H1 (cell line): ENCODE measurements at regions not wholly inside any gene's neighbourhood (a gene's known extent, or its start where the extent isn't known, plus 50 kb on each side); places are given as distances from the start of the nearest gene placed in this dataset.

Experiments
- CTCF ChIA-PET: fragments of 300-600 bp; sonication (Branson Sonifier 250); formaldehyde crosslinking; loops from one replicate; lab custom pipeline; 2021; ENCODE audit not compliant: partially characterized antibody; lab: Charles Lee
- POLR2A ChIA-PET: fragments of 300-600 bp; sonication (Branson Sonifier 250); formaldehyde crosslinking; loops from one replicate; lab custom pipeline; 2021; ENCODE audit warnings: inconsistent platforms; ENCODE audit not compliant: partially characterized antibody; lab: Charles Lee
- DNase-seq, 2 experiments: peaks; one replicate each; pipeline versions ENCODE4 v3.0.0 to v3.0.0-alpha.2; 2010 to 2022; ENCODE audit warnings: low spot score in 2 of 2, low read depth in 1 of 2, mixed read lengths in 1 of 2
- FAIRE-seq: peaks from 2 replicates; lab custom pipeline; 2011; peaks lifted over from hg19 to GRCh38; lab: Jason Lieb, UNC
- H2AFZ ChIP-seq: 2 replicates; pipeline ENCODE4 v1.8.1; 2012; ENCODE audit warnings: low read length, inconsistent platforms
- H2AK5ac ChIP-seq: 2 replicates; pipeline ENCODE4 v1.6.1; 2013; ENCODE audit warnings: low read depth, low read length
- H2BK120ac ChIP-seq: replicated peaks from 2 replicates; pipeline ENCODE3; 2013; ENCODE audit warnings: low read depth, low read length, inconsistent platforms
- H2BK12ac ChIP-seq: 2 replicates; pipeline ENCODE4 v1.6.1; 2013; ENCODE audit warnings: low read depth, low read length
- H2BK15ac ChIP-seq: 2 replicates; pipeline ENCODE4 v1.6.1; 2013; ENCODE audit warnings: low read length
- H2BK20ac ChIP-seq: 2 replicates; pipeline ENCODE4 v1.6.1; 2013; ENCODE audit warnings: low read length
- H2BK5ac ChIP-seq: 2 replicates; pipeline ENCODE4 v1.6.1; 2013; ENCODE audit warnings: low read depth, low read length
- H3K14ac ChIP-seq: 2 replicates; pipeline ENCODE4 v1.6.1; 2013; ENCODE audit warnings: inconsistent platforms; ENCODE audit not compliant: insufficient read length
- H3K18ac ChIP-seq: 2 replicates; pipeline ENCODE4 v1.6.1; 2013; ENCODE audit warnings: low read length; ENCODE audit errors: extremely low read depth
- H3K23ac ChIP-seq: 2 replicates; pipeline ENCODE4 v1.6.1; 2013; ENCODE audit warnings: inconsistent platforms; ENCODE audit not compliant: insufficient read length
- H3K23me2 ChIP-seq: 2 replicates; pipeline ENCODE4 v1.6.1; 2013; ENCODE audit warnings: low read depth, low read length
- H3K27ac ChIP-seq: 2 replicates; pipeline ENCODE4 v1.6.1; 2011; ENCODE audit warnings: low read depth, low read length, inconsistent platforms
- H3K27me3 ChIP-seq, 4 experiments: replicated peaks in 1 of 4; 1 replicate in 1 of 4; 2 replicates in 3 of 4; pipeline versions ENCODE4 v1.6.1 to v1.8.1; 2011 to 2013; ENCODE audit warnings: low read length in 3 of 4, mild to moderate bottlenecking in 3 of 4, inconsistent platforms in 2 of 4, mixed read lengths in 2 of 4, moderate library complexity in 1 of 4; ENCODE audit not compliant: control insufficient read depth in 3 of 4, insufficient read depth in 3 of 4; ENCODE audit errors: extremely low read depth in 1 of 4
- H3K36me3 ChIP-seq, 4 experiments: 2 replicates each; pipeline versions ENCODE4 v1.6.1 to v1.8.1; 2011 to 2013; ENCODE audit warnings: mild to moderate bottlenecking in 4 of 4, low read length in 3 of 4, moderate library complexity in 2 of 4, control low read depth in 1 of 4, inconsistent platforms in 1 of 4; ENCODE audit not compliant: insufficient read depth in 4 of 4, control insufficient read depth in 2 of 4
- H3K4ac ChIP-seq: replicated peaks from 2 replicates; pipeline ENCODE3; 2013; ENCODE audit warnings: low read length, low read depth, mixed read lengths, inconsistent platforms; ENCODE audit not compliant: insufficient read length
- H3K4me1 ChIP-seq, 4 experiments: replicated peaks in 1 of 4; 1 replicate in 1 of 4; 2 replicates in 3 of 4; pipeline versions ENCODE4 v1.6.1 to v1.8.1; 2011 to 2013; ENCODE audit warnings: low read length in 3 of 4, inconsistent platforms in 2 of 4, mixed read lengths in 1 of 4; ENCODE audit not compliant: insufficient read depth in 4 of 4, control insufficient read depth in 3 of 4
- H3K4me2 ChIP-seq, 2 experiments: 2 replicates each; pipeline versions ENCODE4 v1.6.1 to v1.8.1; 2011 to 2013; ENCODE audit warnings: low read depth in 2 of 2, low read length in 2 of 2, control low read depth in 1 of 2, inconsistent platforms in 1 of 2, mild to moderate bottlenecking in 1 of 2; ENCODE audit not compliant: insufficient read depth in 1 of 2
- H3K4me3 ChIP-seq, 4 experiments: fragments of 200-600, 300-600 bp in 1 of 4; sonication (generic), shearing (Covaris generic), sonication (Bioruptor Twin) in 1 of 4; 2 replicates each; pipeline versions ENCODE4 v1.5.1 to v1.8.1; 2011 to 2016; ENCODE audit warnings: low read length in 4 of 4, low read depth in 3 of 4, control low read depth in 2 of 4, inconsistent platforms in 2 of 4, mild to moderate bottlenecking in 2 of 4, mixed read lengths in 1 of 4, moderate library complexity in 1 of 4; ENCODE audit not compliant: insufficient read depth in 2 of 4; ENCODE audit errors: extremely low read depth in 1 of 4
- H3K56ac ChIP-seq: replicated peaks from 2 replicates; pipeline ENCODE3; 2013; ENCODE audit warnings: low read depth, mild to moderate bottlenecking, mixed read lengths, low read length, inconsistent platforms; ENCODE audit not compliant: insufficient read length
- H3K79me1 ChIP-seq: 2 replicates; pipeline ENCODE4 v1.6.1; 2013; ENCODE audit warnings: low read depth, low read length, control low read depth
- H3K79me2 ChIP-seq, 2 experiments: 2 replicates each; pipeline versions ENCODE4 v1.6.1 to v1.8.1; 2012 to 2013; ENCODE audit warnings: low read length in 2 of 2, mild to moderate bottlenecking in 2 of 2, inconsistent platforms in 1 of 2; ENCODE audit not compliant: insufficient read depth in 2 of 2, control insufficient read depth in 1 of 2
- H3K9ac ChIP-seq, 4 experiments: replicated peaks in 1 of 4; 1 replicate in 1 of 4; 2 replicates in 3 of 4; pipeline versions ENCODE4 v1.6.1 to v1.8.1; 2011 to 2013; ENCODE audit warnings: low read depth in 3 of 4, low read length in 3 of 4, control low read depth in 2 of 4, mild to moderate bottlenecking in 2 of 4, moderate library complexity in 2 of 4, inconsistent platforms in 1 of 4; ENCODE audit errors: extremely low read depth in 1 of 4
- H3K9me3 ChIP-seq, 2 experiments: 2 replicates each; pipeline versions ENCODE4 v1.6.1 to v1.8.1; 2012 to 2013; ENCODE audit warnings: mild to moderate bottlenecking in 2 of 2, moderate library complexity in 2 of 2, control low read depth in 1 of 2, inconsistent platforms in 1 of 2, low read depth in 1 of 2, low read length in 1 of 2, mixed read lengths in 1 of 2; ENCODE audit not compliant: insufficient read depth in 2 of 2
- H4K20me1 ChIP-seq, 2 experiments: replicated peaks in 1 of 2; 2 replicates each; pipeline versions ENCODE3 to v1.8.1; 2011 to 2013; ENCODE audit warnings: inconsistent platforms in 2 of 2, low read length in 2 of 2, mild to moderate bottlenecking in 1 of 2; ENCODE audit not compliant: insufficient read depth in 2 of 2, control insufficient read depth in 1 of 2
- H4K5ac ChIP-seq: 2 replicates; pipeline ENCODE4 v1.6.1; 2013; ENCODE audit warnings: low read length, low read depth, mixed read lengths, inconsistent platforms; ENCODE audit not compliant: insufficient read length
- H4K8ac ChIP-seq: 2 replicates; pipeline ENCODE4 v1.8.0; 2013; ENCODE audit warnings: mild to moderate bottlenecking, moderate library complexity, low read length, inconsistent platforms; ENCODE audit not compliant: insufficient read depth; ENCODE audit errors: extremely low read depth
- H4K91ac ChIP-seq: replicated peaks from 2 replicates; pipeline ENCODE3; 2013; ENCODE audit warnings: low read length, mixed read lengths, inconsistent platforms; ENCODE audit not compliant: insufficient read length
- ATF2 ChIP-seq: IDR thresholded peaks from 2 replicates; pipeline ENCODE4 v1.6.1; 2012; ENCODE audit warnings: low read length, inconsistent platforms
- CEBPB ChIP-seq: IDR thresholded peaks from 2 replicates; pipeline ENCODE4 v1.6.1; 2012; ENCODE audit warnings: low read depth, low read length
- FOSL1 ChIP-seq: IDR thresholded peaks from 2 replicates; pipeline ENCODE4 v1.6.1; 2011; ENCODE audit warnings: mild to moderate bottlenecking, low read depth, low read length, moderate library complexity; ENCODE audit not compliant: insufficient read depth
- HDAC6 ChIP-seq: IDR thresholded peaks from one replicate; pipeline ENCODE4 v1.7.1; 2012; ENCODE audit warnings: low read depth, mild to moderate bottlenecking, inconsistent platforms, low read length, moderate library complexity
- JUND ChIP-seq: IDR thresholded peaks from 2 replicates; pipeline ENCODE4 v1.6.1; 2011; ENCODE audit warnings: mild to moderate bottlenecking, improper control_type of control experiment, low read length
- KDM4A ChIP-seq: IDR thresholded peaks from one replicate; pipeline ENCODE4 v1.7.1; 2012; ENCODE audit warnings: low read depth, mild to moderate bottlenecking, moderate library complexity, low read length, inconsistent platforms; ENCODE audit not compliant: severe bottlenecking
- RAD21 ChIP-seq, 2 experiments: IDR thresholded peaks in 1 of 2; conservative IDR thresholded peaks in 1 of 2; 2 replicates each; pipeline ENCODE4 v1.6.1; 2011; ENCODE audit warnings: low read depth in 2 of 2, low read length in 2 of 2, improper control_type of control experiment in 1 of 2, inconsistent platforms in 1 of 2, mild to moderate bottlenecking in 1 of 2, moderate library complexity in 1 of 2
- SIN3A ChIP-seq, 2 experiments: IDR thresholded peaks in 1 of 2; conservative IDR thresholded peaks in 1 of 2; 2 replicates each; pipeline ENCODE4 v1.6.1; 2011 to 2012; ENCODE audit warnings: low read length in 2 of 2, improper control_type of control experiment in 1 of 2, low read depth in 1 of 2, mild to moderate bottlenecking in 1 of 2
- USF2 ChIP-seq: IDR thresholded peaks from 2 replicates; pipeline ENCODE4 v1.6.1; 2011; ENCODE audit warnings: low read length, improper control_type of control experiment
- WGBS, 2 experiments: shearing (Covaris generic) in 1 of 2; methylation state at CpG; one replicate each; pipeline versions ENCODE4 v1.1.6 to v1.1.7; 2013 to 2015; ENCODE audit warnings: low lambda C conversion rate in 2 of 2, mixed read lengths in 2 of 2, inconsistent platforms in 1 of 2, low coverage in 1 of 2, missing lambda C conversion rate in 1 of 2; ENCODE audit not compliant: insufficient replicate concordance in 2 of 2, insufficient coverage in 1 of 2, insufficient read length in 1 of 2; ENCODE audit errors: extremely low coverage in 1 of 2, missing lambda C conversion rate in 1 of 2; 5-methylcytosine and 5-hydroxymethylcytosine counted together

- Histone ChIP-seq H2BK120ac (no peak overlapping the region), H3K4me1 (no peaks in the 10 kb centered on the region), H3K4ac (no peak overlapping the region), H3K79me1 (no peaks in the 10 kb centered on the region), H2AK5ac (no peak overlapping the region), H3K9ac (no peak overlapping the region), H4K5ac (no peak overlapping the region), H2BK5ac (no peak overlapping the region), H2BK20ac (no peak overlapping the region), H3K27ac (no peak overlapping the region), H3K56ac (no peak overlapping the region), H2AFZ (no peak overlapping the region), H3K36me3 (no peaks in the 10 kb centered on the region), H2BK15ac (no peak overlapping the region), H3K23me2 (no peaks in the 10 kb centered on the region), H3K9me3 (no peaks in the 10 kb centered on the region), H3K18ac (no peak overlapping the region), H2BK12ac (no peak overlapping the region), H3K4me2 (no peak overlapping the region), H3K79me2 (no peaks in the 10 kb centered on the region), H4K8ac (no peak overlapping the region), H3K23ac (no peak overlapping the region), H3K4me3 (no peak overlapping the region), H3K14ac (no peak overlapping the region), H4K20me1 (no peaks in the 10 kb centered on the region), H4K91ac (no peak overlapping the region), H3K27me3 (peaks cover 0 to 14% (median 7%) of the 10 kb centered on the region in 4 experiments; a peak in 4 of 7 replicates)
- DNase-seq, result no peak
- 83% methylated on average over 5 of the region's 6 CpGs; no CpG with 5 or more reads in 1 of the 2 experiments for WGBS, 2 experiments
- FAIRE-seq, result no peak
- ChIA-PET POLR2A (no interaction called here), CTCF (interaction anchor here (0.6 kb wide), 1 partner anchor 245 kb away, joined by 4 read pairs; no protein-coding TSS in a partner anchor)
- TF ChIP-seq SIN3A (conservative IDR thresholded peaks at IDR 0.05 in 1 of 2, IDR thresholded peaks at IDR 0.05 in 1 of 2; ENCODE audit: low read depth in 1 of 2, low read length in 2 of 2) (no peak), ATF2 (no peak), RAD21 (IDR thresholded peaks at IDR 0.05 in 1 of 2, conservative IDR thresholded peaks at IDR 0.05 in 1 of 2; ENCODE audit: low read depth in 2 of 2, low read length in 2 of 2) (no peak), FOSL1 (no peak), CEBPB (no peak), KDM4A (no peak), HDAC6 (no peak), USF2 (no peak), JUND (no peak)
These were observed 125.3 kb downstream of the TWIST2 start for GRCh38 chr2:238973038-238973739.
